NCI-H146 (cell line): ENCODE measurements at regions not wholly inside any gene's neighbourhood (a gene's known extent, or its start where the extent isn't known, plus 50 kb on each side); places are given as distances from the start of the nearest gene placed in this dataset.

Experiments used
- DNase-seq: peaks from one replicate; lab custom pipeline; 2025; lab: John Stamatoyannopoulos, UW

GRCh38 chr2:207289295-207290018, 123.7 kb upstream of the KLF7 start:
- no peak for DNase-seq

GRCh38 chr2:207290833-207291624, 125.3 kb upstream of the KLF7 start:
- DNase-seq, result no peak

- DNase-seq, result no peak
Observed at GRCh38 chr2:207291625-207292252, 126.0 kb upstream of the KLF7 start.

- DNase-seq, result no peak
Observed at GRCh38 chr2:207296265-207296948, 130.7 kb upstream of the KLF7 start.

GRCh38 chr2:207300817-207301216, 135.1 kb upstream of the KLF7 start:
- no peak for DNase-seq

GRCh38 chr2:207304761-207305160, 139.0 kb upstream of the KLF7 start:
- DNase-seq, result no peak

GRCh38 chr2:207308519-207309224, 142.9 kb upstream of the KLF7 start:
- DNase-seq, result no peak

GRCh38 chr2:207311316-207312005, 145.7 kb upstream of the KLF7 start:
- DNase-seq, result no peak

GRCh38 chr2:207312006-207312356, 146.2 kb upstream of the KLF7 start:
- no peak for DNase-seq

- DNase-seq, result no peak
Observed at GRCh38 chr2:207313947-207314346, 148.2 kb upstream of the KLF7 start.

- DNase-seq, result no peak
Observed at GRCh38 chr2:207315131-207315530, 149.4 kb upstream of the KLF7 start.

GRCh38 chr2:207316484-207316883, 150.7 kb upstream of the KLF7 start:
- DNase-seq, result no peak

- DNase-seq, result no peak
Observed at GRCh38 chr2:207316906-207317305, 151.2 kb upstream of the KLF7 start.

- DNase-seq, result no peak
Observed at GRCh38 chr2:207317378-207317984, 151.7 kb upstream of the KLF7 start.

GRCh38 chr2:207318181-207318628, 152.5 kb upstream of the KLF7 start:
- DNase-seq, result no peak

GRCh38 chr2:207319316-207319715, 153.6 kb upstream of the KLF7 start:
- DNase-seq, result no peak

- no peak for DNase-seq
Observed at GRCh38 chr2:207320381-207321159, 154.8 kb upstream of the KLF7 start.

GRCh38 chr2:207321514-207321913, 155.8 kb upstream of the KLF7 start:
- DNase-seq, result no peak

- no peak for DNase-seq
Observed at GRCh38 chr2:207324001-207324400, 158.3 kb upstream of the KLF7 start.

GRCh38 chr2:207327513-207327912, 161.8 kb upstream of the KLF7 start:
- no peak for DNase-seq
